Large intestine (tissue), 3 donors: ENCODE measurements at regions not wholly inside any gene's neighbourhood (a gene's known extent, or its start where the extent isn't known, plus 50 kb on each side); places are given as distances from the start of the nearest gene placed in this dataset.
"Not testable (repeated sequence)": the region's sequence is repeated elsewhere in the genome, so short reads cannot be mapped to it uniquely, and the experiment has no call there.

ENCODE experiments used
- DNase-seq, 2 donors: peaks; one replicate each; pipeline versions ENCODE4 v3.0.0 to v3.0.0-alpha.2; 2013
- H3K27ac ChIP-seq: one replicate; pipeline ENCODE4 v1.5.1; 2013; ENCODE audit warnings: low read length
- H3K27me3 ChIP-seq: 2 replicates; pipeline ENCODE4 v1.6.1; 2013; ENCODE audit warnings: low read length; ENCODE audit not compliant: control insufficient read depth, insufficient read depth
- H3K36me3 ChIP-seq: 2 replicates; pipeline ENCODE4 v1.6.1; 2013; ENCODE audit warnings: low read length; ENCODE audit not compliant: control insufficient read depth, insufficient read depth
- H3K4me1 ChIP-seq: one replicate; pipeline ENCODE4 v1.6.1; 2013; ENCODE audit warnings: low read length; ENCODE audit not compliant: control insufficient read depth, insufficient read depth
- H3K4me3 ChIP-seq: one replicate; pipeline ENCODE4 v1.5.1; 2013; ENCODE audit warnings: low read length
- H3K9me3 ChIP-seq: one replicate; pipeline ENCODE4 v1.6.1; 2013; ENCODE audit warnings: mild to moderate bottlenecking, low read depth, low read length, moderate library complexity; ENCODE audit not compliant: control insufficient read depth
- WGBS: methylation state at CpG from one replicate; pipeline ENCODE4 v1.1.5; 2013; ENCODE audit warnings: low lambda C conversion rate; ENCODE audit not compliant: insufficient coverage; 5-methylcytosine and 5-hydroxymethylcytosine counted together

DNA sequence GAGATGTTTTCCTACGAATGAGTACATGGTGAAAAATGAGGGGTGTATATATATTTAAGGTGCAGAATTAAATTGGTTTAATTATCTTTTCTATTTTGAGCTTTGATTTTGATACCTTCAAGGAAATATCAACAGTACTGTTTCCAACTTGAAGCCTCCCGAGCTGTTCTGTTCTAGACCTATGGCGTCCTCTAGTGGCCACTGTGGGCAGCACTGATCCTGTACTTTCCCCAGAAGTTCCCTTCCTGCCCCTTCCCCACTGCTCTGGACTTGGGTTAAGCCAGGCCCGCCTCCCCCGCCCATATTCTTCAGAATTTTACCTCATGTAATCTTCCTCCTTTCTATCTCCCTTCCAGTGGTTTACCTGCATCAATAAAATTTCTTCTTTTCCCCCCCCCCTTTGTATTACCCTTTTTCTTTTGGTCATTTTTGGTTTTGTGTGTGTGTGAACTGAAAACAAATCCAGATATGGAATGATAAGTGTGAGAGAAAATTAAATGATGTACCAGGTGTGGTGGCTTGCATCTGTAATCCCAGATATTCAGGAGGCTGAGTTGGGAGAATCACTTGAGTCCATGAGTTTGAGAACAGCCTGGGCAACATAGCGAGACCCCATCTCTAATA lies 1643.5 kb downstream of the TP53TG3F start:
- no peak for DNase-seq
- no peaks in the 10 kb centered on the region for H3K4me1 ChIP-seq
- H3K9me3 ChIP-seq: peaks cover 5% of the 10 kb centered on the region
- WGBS: 14% methylated on average over 1 of the region's 6 CpGs
- no peak overlapping the region for H3K4me3 ChIP-seq
- H3K27ac ChIP-seq: no peak overlapping the region
- H3K36me3 ChIP-seq: no peaks in the 10 kb centered on the region
- no peaks in the 10 kb centered on the region for H3K27me3 ChIP-seq

DNA sequence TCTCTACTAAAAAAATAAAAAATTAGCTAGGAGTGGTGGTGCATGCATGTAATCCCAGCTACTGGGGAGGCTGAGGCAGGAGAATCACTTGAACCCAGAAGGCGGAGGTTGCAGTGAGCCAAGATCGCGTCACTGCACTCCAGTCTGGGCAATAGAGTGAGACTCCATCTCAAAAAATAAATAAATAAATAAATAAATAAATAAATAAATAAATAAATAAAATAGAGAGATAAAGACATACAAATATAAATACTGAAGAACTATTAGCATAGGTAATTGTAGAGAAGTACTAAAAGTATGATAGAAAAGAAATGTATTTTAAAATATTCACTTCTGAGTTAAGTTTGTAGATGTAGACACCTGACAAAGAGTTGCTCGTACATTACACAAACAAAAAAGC lies 1652.4 kb downstream of the TP53TG3F start:
- H3K9me3 ChIP-seq, H3K36me3 ChIP-seq, H3K27ac ChIP-seq, H3K4me3 ChIP-seq, H3K4me1 ChIP-seq, DNase-seq, H3K27me3 ChIP-seq: not testable (repeated sequence)
- WGBS: no CpG with 5 or more reads among the region's 4 CpGs

DNA sequence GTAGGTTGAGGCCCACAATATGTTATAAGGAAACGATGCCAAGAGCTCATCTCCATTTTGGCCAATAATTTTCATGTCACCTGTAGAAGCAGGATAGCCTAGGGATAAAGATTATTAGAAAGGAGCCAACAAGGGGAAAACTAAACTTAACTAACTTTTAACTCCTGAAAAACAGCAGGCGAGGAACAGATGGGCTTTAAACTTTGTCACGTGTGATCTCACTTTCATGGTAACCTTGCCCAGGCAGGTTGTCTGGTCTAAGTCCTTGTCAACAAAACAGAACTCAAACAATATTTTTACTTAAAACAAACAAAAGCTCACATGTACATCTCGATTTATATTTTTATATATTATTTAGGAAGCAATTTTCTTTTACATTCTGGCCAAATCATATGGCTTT lies 1672.0 kb downstream of the TP53TG3F start:
- Histone ChIP-seq H3K9me3 (no peaks in the 10 kb centered on the region), H3K4me3 (no peak overlapping the region), H3K27me3 (no peaks in the 10 kb centered on the region), H3K36me3 (no peaks in the 10 kb centered on the region), H3K4me1 (no peaks in the 10 kb centered on the region), H3K27ac (no peak overlapping the region)
- WGBS: 25% methylated on average over 1 of the region's 4 CpGs
- no peak for DNase-seq

DNA sequence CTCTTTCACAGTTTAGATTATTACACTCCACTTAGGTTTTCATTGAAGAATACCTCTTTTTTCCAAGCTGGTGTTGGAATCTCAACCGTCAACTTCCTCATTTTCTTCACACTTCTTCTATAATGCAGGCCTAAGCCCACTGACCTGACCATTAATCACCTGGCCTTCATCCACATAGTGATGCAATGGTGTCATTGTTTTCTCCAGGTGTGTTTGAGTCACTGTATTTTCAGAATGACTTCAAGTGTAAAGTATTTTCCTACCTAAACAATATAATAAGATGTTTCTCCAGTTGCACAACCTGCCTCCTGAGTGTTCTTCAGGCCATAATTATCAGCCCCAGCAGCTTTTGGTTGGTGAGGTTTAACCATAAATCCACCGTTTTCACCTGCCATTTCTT lies 1675.1 kb downstream of the TP53TG3F start:
- Histone ChIP-seq H3K4me3 (no peak overlapping the region), H3K27ac (no peak overlapping the region)
- 17% methylated on average over 2 of the region's 2 CpGs for WGBS

DNA sequence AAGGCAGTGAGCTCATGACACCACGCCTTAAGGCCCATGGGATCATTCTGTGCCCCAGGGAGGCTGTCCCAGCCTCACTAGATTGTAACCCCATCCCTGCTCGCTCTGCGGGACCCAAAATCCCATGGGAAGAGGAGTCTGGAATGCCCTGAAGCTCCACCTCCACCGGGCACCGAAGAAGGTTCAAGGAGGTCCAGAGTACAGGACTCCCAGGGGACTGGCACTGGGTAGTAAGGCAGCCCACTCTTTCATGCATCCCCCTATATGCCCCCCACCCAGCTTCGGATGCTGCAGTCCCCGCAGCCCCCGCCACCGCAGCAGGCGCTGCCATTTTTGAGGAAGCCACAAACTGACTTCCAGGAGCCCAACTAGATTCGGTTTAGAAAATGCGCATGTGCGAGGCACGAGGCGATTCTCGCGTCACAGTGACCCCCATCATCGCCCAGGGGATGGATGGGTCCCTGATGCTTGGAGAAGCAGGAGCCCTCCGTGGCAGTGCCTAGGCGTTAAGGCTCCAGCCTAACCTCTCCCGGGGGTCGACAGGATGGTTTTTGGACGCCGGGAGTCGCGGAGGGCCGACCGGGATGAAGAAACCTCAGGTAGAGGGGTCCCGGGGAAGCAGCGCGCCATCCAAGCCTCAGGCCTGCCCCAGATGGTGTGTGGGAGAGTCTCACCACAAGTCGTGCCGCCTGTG lies 1681.0 kb downstream of the TP53TG3F start:
- Histone ChIP-seq H3K9me3 (peaks cover 28% of the 10 kb centered on the region), H3K4me1 (no peaks in the 10 kb centered on the region), H3K27me3 (no peaks in the 10 kb centered on the region), H3K4me3 (no peak overlapping the region), H3K27ac (no peak overlapping the region), H3K36me3 (no peaks in the 10 kb centered on the region)
- DNase-seq: no peak
- WGBS: no CpG with 5 or more reads among the region's 33 CpGs

More for the DNA sequence above, 1675.1 kb downstream of the TP53TG3F start:
- H3K4me1 ChIP-seq: no peaks in the 10 kb centered on the region
- peaks cover under 1% of the 10 kb centered on the region for H3K9me3 ChIP-seq
- no peaks in the 10 kb centered on the region for H3K36me3 ChIP-seq
- H3K27me3 ChIP-seq: no peaks in the 10 kb centered on the region
- no peak for DNase-seq

DNA sequence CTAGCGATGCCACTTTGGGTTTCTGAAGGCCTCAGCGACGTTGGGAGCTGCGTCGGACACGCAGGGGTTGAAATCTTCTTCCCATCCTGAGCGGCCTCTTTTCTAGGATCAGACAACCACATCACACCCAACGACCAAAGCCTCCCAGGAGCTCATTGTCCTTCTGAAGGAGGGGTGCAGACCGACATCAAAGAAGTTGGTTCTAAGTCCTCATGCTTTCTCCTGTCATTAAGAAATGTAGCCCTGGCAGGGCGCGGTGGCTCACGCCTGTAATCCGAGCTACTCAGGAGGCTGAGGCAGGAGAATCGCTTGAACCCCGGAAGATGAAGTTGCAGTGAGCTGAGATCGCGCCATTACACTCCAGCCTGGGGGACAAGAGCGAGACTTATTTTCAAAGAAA lies 1681.9 kb downstream of the TP53TG3F start:
- no peaks in the 10 kb centered on the region for H3K27me3 ChIP-seq
- no peak overlapping the region for H3K4me3 ChIP-seq
- no peaks in the 10 kb centered on the region for H3K4me1 ChIP-seq
- no peak overlapping the region for H3K27ac ChIP-seq
- no peak for DNase-seq
- H3K9me3 ChIP-seq: peaks cover 31% of the 10 kb centered on the region
- H3K36me3 ChIP-seq: no peaks in the 10 kb centered on the region
- 100% methylated on average over 4 of the region's 18 CpGs for WGBS

DNA sequence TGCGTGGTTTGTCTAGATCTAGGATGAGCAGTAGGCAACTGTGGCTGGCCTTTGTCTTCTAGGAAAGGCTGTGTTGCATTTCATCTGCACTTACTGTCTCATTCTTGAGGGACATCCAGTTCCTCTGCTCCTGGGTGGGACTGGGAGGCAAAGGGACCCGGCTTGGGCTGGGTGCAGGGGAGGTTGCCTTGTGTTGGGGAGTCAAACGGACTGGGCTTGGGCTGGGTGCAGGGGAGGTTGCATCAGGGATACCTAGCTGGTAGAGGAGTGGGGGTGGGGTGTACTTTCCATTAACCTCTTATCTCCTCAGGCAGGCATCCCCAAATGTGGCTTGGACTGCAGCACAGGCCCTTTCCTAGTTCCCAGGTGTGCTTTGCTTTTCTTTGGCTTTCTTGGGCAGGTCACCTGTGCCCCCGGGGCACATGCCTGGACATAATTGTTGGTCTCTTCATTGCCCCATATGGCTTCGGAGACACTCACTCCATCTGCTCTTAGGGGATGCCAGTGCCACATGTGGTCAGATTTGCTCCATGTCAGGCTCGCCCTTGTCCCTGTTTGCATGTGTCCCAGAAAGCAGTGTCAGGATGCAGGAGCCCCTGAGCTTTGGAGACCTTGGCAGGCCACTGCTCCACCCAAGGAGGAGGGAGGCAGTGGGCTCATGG lies 1682.9 kb downstream of the TP53TG3F start:
- peaks cover 31% of the 10 kb centered on the region for H3K9me3 ChIP-seq
- H3K27me3 ChIP-seq: no peaks in the 10 kb centered on the region
- no peak overlapping the region for H3K4me3 ChIP-seq
- H3K36me3 ChIP-seq: no peaks in the 10 kb centered on the region
- no peaks in the 10 kb centered on the region for H3K4me1 ChIP-seq
- WGBS: 80% methylated on average over 1 of the region's 6 CpGs
- DNase-seq: no peak
- H3K27ac ChIP-seq: no peak overlapping the region

DNA sequence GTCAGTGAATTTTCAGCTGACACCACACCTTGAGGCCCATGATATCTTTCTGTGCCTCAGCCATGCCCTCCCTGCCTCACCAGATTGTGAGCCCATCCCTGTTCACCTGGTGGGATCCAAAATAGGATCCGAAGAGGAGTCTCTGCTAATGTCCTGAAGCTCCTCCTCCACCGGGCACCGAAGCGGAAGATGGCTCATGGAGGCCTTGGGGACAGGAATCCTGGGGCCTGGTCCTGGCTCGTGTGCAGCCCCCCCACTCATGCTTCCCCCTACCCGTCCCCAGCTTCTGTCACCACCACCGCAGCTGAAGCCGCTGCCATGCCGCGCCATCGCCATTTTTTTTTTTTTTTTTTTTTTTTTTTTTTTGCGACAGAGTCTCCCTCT lies 1683.4 kb downstream of the TP53TG3F start:
- Histone ChIP-seq H3K36me3 (no peaks in the 10 kb centered on the region), H3K27ac (no peak overlapping the region), H3K4me3 (no peak overlapping the region), H3K9me3 (peaks cover 31% of the 10 kb centered on the region), H3K4me1 (no peaks in the 10 kb centered on the region), H3K27me3 (no peaks in the 10 kb centered on the region)
- WGBS: no CpG with 5 or more reads among the region's 12 CpGs
- no peak for DNase-seq

DNA sequence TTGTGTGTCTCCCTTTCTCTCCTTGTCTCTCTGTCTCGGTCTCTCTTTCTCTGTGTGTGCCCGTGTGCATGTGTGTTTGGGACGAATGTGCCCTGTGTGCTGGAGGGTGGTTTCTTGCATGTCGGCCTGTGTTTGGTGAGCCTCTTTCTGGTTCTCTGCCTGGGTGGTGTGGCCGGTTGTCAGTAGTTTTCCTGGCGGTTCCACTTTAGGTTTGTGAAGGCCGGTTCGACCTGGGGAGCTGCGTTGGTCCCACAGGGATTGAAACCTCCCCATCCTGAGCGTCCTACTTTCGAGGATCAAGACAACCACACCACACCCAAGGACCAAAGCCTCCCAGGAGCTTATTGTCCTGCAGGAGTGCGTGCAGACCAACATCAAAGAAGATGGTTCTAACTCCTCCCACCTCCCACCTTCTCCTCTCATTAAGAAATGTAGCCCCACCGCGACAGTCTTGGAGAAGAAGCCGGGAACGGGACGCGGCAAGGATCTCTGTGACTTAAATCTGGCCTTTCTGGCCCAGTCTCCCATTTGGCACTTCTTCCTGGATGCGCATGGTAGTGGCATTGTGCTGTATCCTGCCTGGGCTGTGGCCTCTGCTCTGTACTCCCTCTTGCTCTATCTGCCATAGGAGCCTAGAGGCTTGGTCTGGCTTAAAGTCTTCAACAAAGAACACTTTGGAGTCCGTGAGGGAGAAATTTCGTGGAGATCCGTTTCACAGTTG lies 1685.0 kb downstream of the TP53TG3F start:
- Histone ChIP-seq H3K27ac (no peak overlapping the region), H3K27me3 (no peaks in the 10 kb centered on the region), H3K4me3 (no peak overlapping the region), H3K9me3 (peaks cover 31% of the 10 kb centered on the region), H3K36me3 (no peaks in the 10 kb centered on the region), H3K4me1 (no peaks in the 10 kb centered on the region)
- WGBS: no CpG with 5 or more reads among the region's 22 CpGs
- DNase-seq: no peak

DNA sequence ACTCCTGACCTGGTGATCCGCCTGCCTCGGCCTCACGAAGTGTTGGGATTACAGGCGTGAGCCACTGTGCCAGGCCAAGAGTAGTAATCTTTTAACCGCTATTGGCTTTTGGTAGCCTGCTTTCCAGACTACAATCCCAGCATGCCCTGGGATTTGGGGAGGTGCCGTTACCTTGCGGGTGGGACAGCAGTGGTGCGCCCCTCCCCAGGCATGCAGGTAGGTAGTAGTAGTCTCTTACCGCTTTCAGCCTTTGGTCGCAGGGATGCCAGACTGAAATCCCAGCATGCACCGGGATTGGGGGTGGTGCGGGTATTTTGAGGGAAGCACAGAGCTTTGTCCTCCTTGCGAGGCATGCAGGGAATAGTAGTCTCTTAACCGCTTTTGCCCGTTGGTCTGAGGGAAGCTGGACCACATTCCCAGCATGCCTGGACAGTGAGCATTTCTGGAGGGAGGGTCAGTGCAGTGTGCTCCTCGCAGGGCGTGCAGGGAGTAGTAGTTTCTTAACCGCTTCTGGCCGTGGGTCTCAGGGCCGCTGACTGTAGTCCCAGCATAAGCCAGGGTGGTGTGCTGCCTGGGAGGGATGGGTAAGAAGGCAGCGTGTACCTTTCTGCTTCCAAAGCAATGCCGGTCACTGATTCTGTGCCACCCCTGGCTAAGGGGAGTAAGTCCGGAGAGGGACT lies 1686.8 kb downstream of the TP53TG3F start:
- Histone ChIP-seq H3K4me3 (no peak overlapping the region), H3K4me1 (no peaks in the 10 kb centered on the region), H3K27me3 (no peaks in the 10 kb centered on the region), H3K27ac (no peak overlapping the region), H3K36me3 (no peaks in the 10 kb centered on the region), H3K9me3 (peaks cover 17% of the 10 kb centered on the region)
- no CpG with 5 or more reads among the region's 23 CpGs for WGBS
- no peak for DNase-seq
